HG03280 (cell line): ENCODE measurements at regions not wholly inside any gene's neighbourhood (a gene's known extent, or its start where the extent isn't known, plus 50 kb on each side); places are given as distances from the start of the nearest gene placed in this dataset.
"Not testable (repeated sequence)": the region's sequence is repeated elsewhere in the genome, so short reads cannot be mapped to it uniquely, and the experiment has no call there.

ENCODE experiments used
- ATAC-seq: cut with Tn5 transposase; IDR thresholded peaks from one replicate; pipeline ENCODE4 v1.9.1; 2021; ENCODE audit warnings: mild to moderate bottlenecking, moderate library complexity; ENCODE audit not compliant: unreplicated experiment

- ATAC-seq = no peak
Observed at GRCh38 chr11:81990659-81991443, 742.8 kb downstream of the FAM181B start.

GRCh38 chr11:81989093-81989492 is 744.6 kb downstream of the FAM181B start:
- no peak for ATAC-seq

GRCh38 chr11:81987829-81988472 is 745.7 kb downstream of the FAM181B start:
- ATAC-seq = no peak

GRCh38 chr11:81986556-81987161 is 747.0 kb downstream of the FAM181B start:
- no peak for ATAC-seq

GRCh38 chr11:81979448-81979847 is 754.2 kb downstream of the FAM181B start:
- ATAC-seq = no peak

- ATAC-seq = no peak
Observed at GRCh38 chr11:81975261-81975900, 758.3 kb downstream of the FAM181B start.

- ATAC-seq = no peak
Observed at GRCh38 chr11:81970886-81971285, 762.8 kb downstream of the FAM181B start.

- no peak for ATAC-seq
Observed at GRCh38 chr11:81967242-81967641, 766.4 kb downstream of the FAM181B start.

- no peak for ATAC-seq
Observed at GRCh38 chr11:81966340-81966739, 767.3 kb downstream of the FAM181B start.

- no peak for ATAC-seq
Observed at GRCh38 chr11:81963018-81963417, 770.6 kb downstream of the FAM181B start.

- no peak for ATAC-seq
Observed at GRCh38 chr11:81960443-81960842, 773.2 kb downstream of the FAM181B start.

GRCh38 chr11:81959341-81959740 is 774.3 kb downstream of the FAM181B start:
- ATAC-seq = no peak

- not testable (repeated sequence) for ATAC-seq
Observed at GRCh38 chr11:81954301-81954700, 779.4 kb downstream of the FAM181B start.

GRCh38 chr11:81946831-81947230 is 786.8 kb downstream of the FAM181B start:
- no peak for ATAC-seq

GRCh38 chr11:81942646-81943045 is 791.0 kb downstream of the FAM181B start:
- ATAC-seq = no peak

GRCh38 chr11:81941998-81942397 is 791.7 kb downstream of the FAM181B start:
- no peak for ATAC-seq

- no peak for ATAC-seq
Observed at GRCh38 chr11:81932303-81932702, 801.4 kb downstream of the FAM181B start.

- no peak for ATAC-seq
Observed at GRCh38 chr11:81920205-81920604, 813.5 kb downstream of the FAM181B start.

GRCh38 chr11:81916451-81916850 is 817.2 kb downstream of the FAM181B start:
- ATAC-seq = no peak

GRCh38 chr11:81915045-81915444 is 818.6 kb downstream of the FAM181B start:
- ATAC-seq = no peak

- no peak for ATAC-seq
Observed at GRCh38 chr11:81913793-81914192, 819.9 kb downstream of the FAM181B start.

GRCh38 chr11:81907996-81908395 is 825.7 kb downstream of the FAM181B start:
- ATAC-seq = no peak
